Adrenal gland (tissue), 5 donors: ENCODE measurements at regions not wholly inside any gene's neighbourhood (a gene's known extent, or its start where the extent isn't known, plus 50 kb on each side); places are given as distances from the start of the nearest gene placed in this dataset.

Source experiments
- POLR2A ChIP-seq, 2 donors: fragments of 450-650 bp; IDR thresholded peaks; one replicate each; pipeline ENCODE4 v1.6.1; 2017; ENCODE audit warnings: antibody characterized with exemption in 2 of 2, mild to moderate bottlenecking in 2 of 2, moderate library complexity in 1 of 2
- TF ChIP-seq, protein P1 (sequence below), 6 experiments: fragments of 450-650 bp in 4 of 6; fragments of 200-600 bp in 2 of 6; sonication (generic) in 1 of 6; IDR thresholded peaks; 1 replicate in 5 of 6; 2 replicates in 1 of 6; pipeline versions ENCODE4 v1.5.1 to v1.8.0; 2016 to 2021; ENCODE audit warnings: antibody characterized with exemption in 6 of 6, mild to moderate bottlenecking in 2 of 6, moderate library complexity in 1 of 6
- donor health status: DM: no; HTN: no; CAD: no.

DNA sequence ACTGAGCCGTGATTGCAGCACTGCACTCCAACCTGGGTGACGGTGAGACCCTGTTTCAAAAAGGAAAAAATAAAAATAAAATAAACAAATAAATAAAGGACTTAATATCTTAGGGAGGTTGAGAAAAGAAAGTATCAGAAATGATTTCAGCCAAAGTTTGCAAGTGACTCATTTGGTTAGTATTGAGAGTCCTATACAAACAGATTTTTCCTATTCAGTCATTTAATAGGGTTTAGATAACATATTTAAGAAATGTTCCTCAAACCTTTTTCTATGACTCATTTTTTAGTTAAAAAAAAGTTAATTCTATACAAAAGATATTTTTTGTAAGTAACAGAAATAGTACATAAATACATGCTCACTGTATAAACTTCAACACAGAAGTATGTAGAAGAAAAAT, 235.1 kb downstream of the GJA1 start:
- TF ChIP-seq POLR2A (IDR thresholded peaks at IDR 0.05): no peak
- TF ChIP-seq, protein P1, sequence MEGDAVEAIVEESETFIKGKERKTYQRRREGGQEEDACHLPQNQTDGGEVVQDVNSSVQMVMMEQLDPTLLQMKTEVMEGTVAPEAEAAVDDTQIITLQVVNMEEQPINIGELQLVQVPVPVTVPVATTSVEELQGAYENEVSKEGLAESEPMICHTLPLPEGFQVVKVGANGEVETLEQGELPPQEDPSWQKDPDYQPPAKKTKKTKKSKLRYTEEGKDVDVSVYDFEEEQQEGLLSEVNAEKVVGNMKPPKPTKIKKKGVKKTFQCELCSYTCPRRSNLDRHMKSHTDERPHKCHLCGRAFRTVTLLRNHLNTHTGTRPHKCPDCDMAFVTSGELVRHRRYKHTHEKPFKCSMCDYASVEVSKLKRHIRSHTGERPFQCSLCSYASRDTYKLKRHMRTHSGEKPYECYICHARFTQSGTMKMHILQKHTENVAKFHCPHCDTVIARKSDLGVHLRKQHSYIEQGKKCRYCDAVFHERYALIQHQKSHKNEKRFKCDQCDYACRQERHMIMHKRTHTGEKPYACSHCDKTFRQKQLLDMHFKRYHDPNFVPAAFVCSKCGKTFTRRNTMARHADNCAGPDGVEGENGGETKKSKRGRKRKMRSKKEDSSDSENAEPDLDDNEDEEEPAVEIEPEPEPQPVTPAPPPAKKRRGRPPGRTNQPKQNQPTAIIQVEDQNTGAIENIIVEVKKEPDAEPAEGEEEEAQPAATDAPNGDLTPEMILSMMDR (IDR thresholded peaks at IDR 0.05): no peak
